ENCODE measurements at regions not wholly inside any gene's neighbourhood (a gene's known extent, or its start where the extent isn't known, plus 50 kb on each side); places are given as distances from the start of the nearest gene placed in this dataset.
A peak's percentile ranks its signal among the peaks of the same experiment; 100 is the strongest.

- Histone ChIP-seq H3K4me2 (ENCODE audit: control insufficient read depth, extremely low read depth, insufficient read depth, low read depth, low read length) (no peak overlapping the region), H3K27me3 (ENCODE audit: control insufficient read depth, extremely low read depth, insufficient read depth, low read length) (no peaks in the 10 kb centered on the region), H3K4me3 (ENCODE audit: control insufficient read depth in 2 of 3, extremely low read depth in 1 of 3, insufficient read depth in 2 of 3, low read depth in 1 of 3, low read length in 3 of 3) (no peak overlapping the region), H3K9me3 (ENCODE audit: control insufficient read depth, low read depth, low read length) (no peaks in the 10 kb centered on the region), H3K9me1 (ENCODE audit: control insufficient read depth, extremely low read depth, insufficient read depth, low read length) (no peaks in the 10 kb centered on the region), H3K36me3 (ENCODE audit: control insufficient read depth in 2 of 2, extremely low read depth in 1 of 2, insufficient read depth in 2 of 2, low read length in 2 of 2) (no peaks in the 10 kb centered on the region), H2AFZ (ENCODE audit: control insufficient read depth, low read length) (no peak overlapping the region), H3K79me2 (ENCODE audit: control insufficient read depth, insufficient read depth, low read length) (no peaks in the 10 kb centered on the region), H4K20me1 (ENCODE audit: control insufficient read depth, extremely low read depth, insufficient read depth, low read length) (no peaks in the 10 kb centered on the region), H3K9ac (ENCODE audit: control insufficient read depth, extremely low read depth, insufficient read depth, low read length) (no peak overlapping the region), H3K4me1 (ENCODE audit: control insufficient read depth, extremely low read depth, insufficient read depth, low read length) (peaks cover 11% of the 10 kb centered on the region), H3K27ac (ENCODE audit: control insufficient read depth, insufficient read depth, low read length) (no peak overlapping the region)
- FAIRE-seq (no peak), DNase-seq (ENCODE audit: low read depth, low spot score) (no peak)
- TF ChIP-seq CTCF (optimal IDR thresholded peaks at IDR 0.05 in 1 of 3, IDR thresholded peaks at IDR 0.05 in 1 of 3, conservative IDR thresholded peaks at IDR 0.05 in 1 of 3; ENCODE audit: extremely low read depth in 1 of 3, insufficient read depth in 2 of 3, low read length in 3 of 3) (no peak), EZH2 (IDR thresholded peaks at IDR 0.05; ENCODE audit: low read length) (no peak)
- dilution Hi-C loops (cut with MboI; ENCODE audit: extremely low pct_ligation_motif_present, low sequenced_read_pairs) = no loop called here
Measured at GRCh38 chr6:12379181-12379580, 89.0 kb downstream of the EDN1 start.

DNA sequence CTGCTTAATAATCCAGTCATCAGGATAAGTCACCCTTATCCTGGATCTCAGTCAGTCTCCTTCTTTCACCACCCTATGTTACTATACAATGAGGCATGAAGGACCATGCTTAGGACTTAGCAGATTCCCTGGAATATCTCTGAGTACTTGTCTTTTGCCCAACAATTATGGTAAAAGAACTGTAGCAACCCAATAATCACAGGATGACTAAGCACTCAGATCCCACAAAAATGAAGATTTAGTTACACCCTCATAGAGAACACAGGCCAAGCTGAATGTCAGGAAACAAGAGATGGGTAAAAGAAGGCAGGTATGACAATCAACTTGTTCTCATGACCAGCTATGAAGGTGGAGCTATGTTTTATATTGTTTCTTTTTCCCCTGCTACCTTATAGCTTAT lies 91.4 kb downstream of the EDN1 start:
- no peak overlapping the region for H2AFZ ChIP-seq (ENCODE audit: control insufficient read depth, low read length)
- TF ChIP-seq CTCF (optimal IDR thresholded peaks at IDR 0.05 in 1 of 3, IDR thresholded peaks at IDR 0.05 in 1 of 3, conservative IDR thresholded peaks at IDR 0.05 in 1 of 3; ENCODE audit: extremely low read depth in 1 of 3, insufficient read depth in 2 of 3, low read length in 3 of 3) (no peak), EZH2 (IDR thresholded peaks at IDR 0.05; ENCODE audit: low read length) (no peak)
- no peak overlapping the region for H3K27ac ChIP-seq (ENCODE audit: control insufficient read depth, insufficient read depth, low read length)
- DNase-seq (ENCODE audit: low read depth, low spot score) (no peak), FAIRE-seq (peak; percentile 94)
- H3K79me2 ChIP-seq (ENCODE audit: control insufficient read depth, insufficient read depth, low read length) = no peaks in the 10 kb centered on the region
- H3K9me3 ChIP-seq (ENCODE audit: control insufficient read depth, low read depth, low read length) = no peaks in the 10 kb centered on the region
- H3K9ac ChIP-seq (ENCODE audit: control insufficient read depth, extremely low read depth, insufficient read depth, low read length) = no peak overlapping the region
- dilution Hi-C loops (cut with MboI; ENCODE audit: extremely low pct_ligation_motif_present, low sequenced_read_pairs) = no loop called here
- H3K27me3 ChIP-seq (ENCODE audit: control insufficient read depth, extremely low read depth, insufficient read depth, low read length) = no peaks in the 10 kb centered on the region
- no peaks in the 10 kb centered on the region for H3K9me1 ChIP-seq (ENCODE audit: control insufficient read depth, extremely low read depth, insufficient read depth, low read length)
- no peaks in the 10 kb centered on the region for H4K20me1 ChIP-seq (ENCODE audit: control insufficient read depth, extremely low read depth, insufficient read depth, low read length)
- H3K4me1 ChIP-seq (ENCODE audit: control insufficient read depth, extremely low read depth, insufficient read depth, low read length) = peaks cover 11% of the 10 kb centered on the region
- no peak overlapping the region for H3K4me2 ChIP-seq (ENCODE audit: control insufficient read depth, extremely low read depth, insufficient read depth, low read depth, low read length)
- H3K4me3 ChIP-seq (ENCODE audit: control insufficient read depth in 2 of 3, extremely low read depth in 1 of 3, insufficient read depth in 2 of 3, low read depth in 1 of 3, low read length in 3 of 3) = no peak overlapping the region
- no peaks in the 10 kb centered on the region for H3K36me3 ChIP-seq (ENCODE audit: control insufficient read depth in 2 of 2, extremely low read depth in 1 of 2, insufficient read depth in 2 of 2, low read length in 2 of 2)
